ENCODE measurements at regions not wholly inside any gene's neighbourhood (a gene's known extent, or its start where the extent isn't known, plus 50 kb on each side); places are given as distances from the start of the nearest gene placed in this dataset.

DNA sequence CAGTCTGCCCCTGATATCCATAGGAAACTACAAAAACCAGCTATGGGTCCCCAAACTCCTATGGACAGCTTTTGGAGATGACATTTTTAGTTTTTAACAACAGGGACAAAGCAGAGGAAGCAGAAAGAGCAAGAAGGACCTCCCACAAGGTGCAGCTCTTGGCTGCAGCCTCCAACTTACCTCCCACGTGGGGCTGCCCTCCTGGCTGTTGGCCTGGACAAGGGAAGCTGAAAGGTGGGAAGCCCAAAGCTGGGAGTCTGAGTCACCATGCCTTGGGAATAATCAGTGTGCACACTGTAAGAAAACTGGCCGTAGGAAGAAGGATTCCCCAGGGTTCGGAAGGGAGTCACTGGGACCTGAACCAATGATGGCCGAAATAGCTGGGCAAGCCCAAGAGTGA lies 51.8 kb upstream of the PAX1 start:
- no peak for DNase-seq

GRCh38 chr20:21643417-21643816 lies 62.0 kb upstream of the PAX1 start:
- no peak for DNase-seq

- peak; percentile 67 for DNase-seq
Measured at GRCh38 chr20:21640556-21640955, 64.9 kb upstream of the PAX1 start.

DNA sequence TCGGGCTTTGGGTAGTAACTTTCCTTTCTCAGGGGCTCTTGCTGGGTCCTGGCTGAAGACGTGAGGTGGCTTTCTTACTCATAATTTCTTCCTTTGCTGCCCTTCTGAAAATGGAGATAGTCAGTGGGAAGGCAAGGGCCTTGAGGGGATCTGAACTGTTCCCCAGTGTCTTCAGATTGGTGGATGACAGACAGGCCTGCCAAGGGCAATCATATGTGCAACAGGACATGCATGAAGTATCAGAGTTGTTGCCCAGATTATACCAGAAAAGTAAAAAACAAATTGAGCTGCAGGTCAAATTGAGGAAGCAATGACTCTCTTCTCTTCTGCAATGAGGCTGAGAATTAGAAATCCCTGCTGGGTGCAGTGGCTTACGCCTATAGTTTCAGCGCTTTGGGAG lies 71.6 kb upstream of the PAX1 start:
- no peak for DNase-seq

GRCh38 chr20:21632735-21633053 lies 72.8 kb upstream of the PAX1 start:
- DNase-seq = no peak

DNA sequence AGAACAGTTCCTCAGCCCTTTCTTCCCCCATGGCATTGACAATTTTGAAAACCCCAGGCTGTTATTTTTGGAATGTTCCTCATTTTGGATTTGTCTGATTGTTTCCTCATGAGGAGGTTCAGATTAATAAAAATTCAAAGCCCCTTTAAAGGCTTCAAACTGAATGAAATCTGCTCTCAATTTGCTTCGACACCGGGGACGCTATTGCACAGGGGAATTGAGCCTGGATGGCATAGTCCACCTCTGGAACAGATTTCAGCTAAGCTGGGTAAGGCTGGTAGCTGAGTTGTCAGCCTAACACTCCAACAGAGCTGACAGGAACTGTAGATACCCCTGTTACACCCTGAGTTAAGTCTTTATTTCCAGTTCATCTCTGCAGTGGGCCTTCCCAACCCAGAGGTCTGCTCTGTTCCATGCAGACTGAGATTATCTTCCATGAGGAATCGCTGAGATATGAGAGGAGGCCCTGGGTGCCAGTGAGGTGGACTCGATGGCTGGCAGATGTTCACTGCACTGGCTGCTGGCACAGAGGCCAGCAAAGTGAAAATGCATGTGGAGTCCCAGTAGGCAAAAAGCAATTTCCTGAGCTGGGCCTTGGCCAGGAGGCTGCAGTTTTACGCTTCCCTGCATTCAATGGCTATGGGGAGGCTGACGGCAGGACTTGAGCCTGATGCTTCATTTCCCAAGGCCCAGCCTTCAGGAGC lies 73.3 kb upstream of the PAX1 start:
- no peak for DNase-seq

DNA sequence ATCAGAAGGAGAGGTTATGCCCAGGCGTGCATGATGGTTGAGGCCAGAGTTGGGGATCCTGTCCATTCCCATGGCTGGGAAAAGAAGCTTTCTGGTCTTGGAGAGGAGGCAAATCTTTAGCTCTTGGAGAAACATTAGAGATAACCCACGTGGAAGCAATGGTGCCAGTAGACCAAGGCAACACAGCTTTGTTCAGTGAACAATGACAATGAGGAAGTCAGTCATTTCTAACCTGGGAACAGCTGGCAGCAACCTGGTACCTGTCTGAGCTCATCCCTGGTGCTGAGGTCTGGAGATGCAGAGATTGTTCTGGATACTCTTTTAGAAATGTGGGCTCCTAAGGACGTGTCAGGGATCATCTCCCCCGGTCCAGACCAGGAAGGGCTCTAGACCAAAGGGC lies 76.7 kb upstream of the PAX1 start:
- no peak for DNase-seq

DNA sequence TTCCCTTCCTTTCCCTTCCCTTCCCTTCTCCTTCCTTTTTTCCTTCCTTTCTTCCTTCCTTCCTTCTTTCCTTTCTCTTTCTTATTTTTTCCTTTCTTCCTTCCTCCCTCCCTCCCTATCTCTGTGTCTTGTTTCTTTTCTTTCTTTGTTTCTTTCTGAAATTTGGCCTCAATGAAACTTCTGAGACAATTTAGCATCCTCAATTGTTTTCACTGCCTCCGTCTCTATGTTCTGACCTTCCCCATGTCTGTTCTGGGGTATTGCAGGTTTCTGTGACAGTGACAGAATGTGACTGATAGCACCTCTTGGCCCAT lies 81.7 kb upstream of the PAX1 start:
- no peak for DNase-seq

DNA sequence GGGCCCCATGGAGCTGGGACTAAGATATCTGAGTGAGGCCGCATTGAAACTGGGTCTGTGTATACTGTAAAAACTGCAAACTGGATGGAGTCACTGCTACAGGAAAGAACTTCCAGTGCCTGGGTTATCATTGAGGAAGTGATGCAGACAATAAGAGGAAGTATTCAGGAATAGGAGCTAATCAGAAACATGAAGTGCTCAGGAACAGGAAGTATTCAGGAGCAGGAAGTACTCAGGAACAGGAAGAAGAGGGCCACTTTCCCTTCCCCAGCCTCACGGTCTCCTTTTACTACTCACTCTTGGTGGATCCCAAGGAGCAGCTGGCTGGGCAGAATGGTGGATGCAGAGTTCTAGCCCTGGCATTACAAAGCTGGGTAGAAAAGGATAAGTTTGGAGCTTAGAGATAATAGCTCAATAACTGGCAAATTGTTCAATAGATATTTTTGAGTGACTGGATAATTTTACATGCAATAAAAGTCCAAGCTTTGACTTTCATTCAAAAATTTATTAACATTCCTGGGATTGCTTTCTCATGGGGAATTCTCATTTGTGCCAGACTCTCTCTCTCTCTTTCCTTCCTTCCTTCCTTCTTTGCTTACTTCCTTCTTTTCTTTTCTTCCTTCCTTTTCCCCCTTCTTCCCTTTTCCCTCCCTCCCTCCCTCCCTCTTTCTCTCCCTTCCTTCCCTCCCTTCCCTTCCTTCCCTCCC lies 82.2 kb upstream of the PAX1 start:
- DNase-seq = no peak

GRCh38 chr20:21622097-21622857 lies 83.2 kb upstream of the PAX1 start:
- DNase-seq = no peak

DNA sequence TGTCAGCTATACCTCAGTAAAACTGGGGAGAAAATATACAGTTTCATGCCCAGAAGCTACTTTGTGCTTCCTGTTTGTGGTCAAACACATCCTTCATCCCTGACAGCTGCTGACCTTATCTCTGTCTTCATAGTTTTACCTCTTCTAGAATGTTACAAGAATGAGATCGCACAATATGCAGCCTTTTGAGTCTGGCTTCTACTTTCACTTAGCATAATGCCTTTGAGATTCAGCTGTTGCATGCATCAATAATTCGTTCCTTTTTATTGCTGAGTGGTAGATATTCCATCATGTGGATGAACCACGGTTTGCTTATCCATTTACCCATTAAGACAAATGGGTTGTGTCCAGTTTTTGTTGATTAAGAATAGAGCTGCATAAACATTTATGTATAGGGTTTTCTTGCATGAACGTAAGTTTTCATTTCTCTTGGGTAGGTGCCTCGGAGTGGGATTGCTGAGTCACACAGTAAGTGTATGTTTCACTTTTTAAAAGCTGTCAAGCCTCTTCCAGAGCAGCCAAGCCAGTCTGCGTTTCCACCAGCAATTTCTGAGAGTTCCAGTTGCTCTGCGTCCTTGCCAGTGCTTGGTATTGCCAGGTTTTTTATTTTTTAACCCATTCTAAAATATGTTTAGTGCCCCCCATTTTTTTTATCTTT lies 86.6 kb upstream of the PAX1 start:
- DNase-seq = no peak

DNA sequence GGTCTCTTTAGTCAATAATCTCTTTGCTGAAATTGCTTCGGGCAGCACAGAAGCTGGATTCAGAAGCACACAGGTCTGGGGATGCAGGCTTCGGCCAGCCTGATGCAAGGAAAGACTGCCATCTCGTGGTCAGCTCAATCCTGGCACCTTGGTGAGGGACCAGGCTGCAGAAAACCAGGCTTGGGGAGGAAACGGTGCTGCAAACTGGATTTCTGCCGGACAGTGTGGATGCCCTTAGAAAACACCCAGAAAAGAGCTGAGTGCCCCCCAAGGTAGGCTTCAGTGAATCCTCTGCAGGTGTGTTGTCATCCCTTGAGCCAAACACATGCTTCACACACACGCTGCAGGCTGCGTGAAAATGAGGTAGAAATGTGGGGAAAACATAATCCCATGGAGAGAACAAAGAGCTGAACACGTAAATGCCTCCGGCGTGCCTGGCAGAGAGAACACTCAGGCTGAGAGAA lies 89.8 kb upstream of the PAX1 start:
- DNase-seq = peak; percentile 85

GRCh38 chr20:21614980-21615379 lies 90.5 kb upstream of the PAX1 start:
- no peak for DNase-seq

DNA sequence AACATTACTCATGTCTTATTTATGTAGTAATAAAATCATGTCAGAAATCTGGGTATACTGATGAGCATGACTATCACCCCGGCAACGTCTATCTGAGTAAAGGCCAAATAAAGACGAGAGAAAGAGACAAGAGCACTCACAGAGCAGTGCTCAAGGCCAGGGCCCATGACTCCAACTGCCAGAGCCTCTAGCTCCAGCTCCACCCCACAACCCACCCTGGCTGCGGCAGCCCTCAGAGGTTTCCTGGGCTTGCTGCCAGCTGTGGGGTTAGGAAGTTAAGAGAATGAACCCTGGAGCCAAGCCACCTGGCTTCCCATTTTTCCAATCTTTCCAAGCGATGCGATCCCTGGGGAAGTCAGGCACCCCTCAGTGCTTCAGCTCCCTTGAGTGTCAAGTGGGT lies 92.0 kb upstream of the PAX1 start:
- peak; percentile 91 for DNase-seq

DNA sequence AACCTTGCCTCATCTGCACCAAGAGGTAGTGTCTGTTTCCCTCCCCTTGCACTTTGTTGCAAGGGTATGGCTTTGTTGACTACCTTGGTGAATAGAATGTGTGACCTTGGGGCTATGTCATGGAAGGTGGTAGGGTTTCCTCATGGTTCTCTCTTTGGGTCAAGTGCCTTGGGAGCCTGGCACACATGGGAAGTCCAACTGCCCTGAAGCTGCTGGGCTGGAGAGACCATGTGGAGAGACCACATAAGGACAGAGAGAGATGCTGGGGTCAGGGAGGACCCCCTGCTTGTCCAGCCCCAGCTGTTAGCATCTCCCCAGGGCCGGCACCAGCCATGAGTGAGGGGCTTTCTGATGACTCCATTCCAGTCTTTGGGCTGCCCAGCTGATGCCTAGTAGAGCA lies 95.5 kb upstream of the PAX1 start:
- DNase-seq = no peak

GRCh38 chr20:21609221-21609620 lies 95.4 kb upstream of the NKX2-2 start:
- no peak for DNase-seq

DNA sequence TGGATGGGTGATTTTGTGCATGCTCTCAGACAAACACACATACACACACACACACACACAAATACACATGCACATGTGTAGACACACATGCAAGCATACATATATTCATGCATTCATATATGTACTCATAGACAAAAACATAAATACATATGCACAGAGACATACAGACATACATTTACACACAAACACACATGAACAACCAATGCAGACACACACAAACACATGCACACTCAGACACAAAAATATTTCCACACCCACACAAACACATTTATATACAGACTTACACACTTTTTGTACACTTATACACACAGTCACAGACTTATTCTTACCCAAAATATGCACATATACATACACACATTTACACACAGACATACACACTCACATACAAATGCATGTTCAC lies 94.9 kb upstream of the NKX2-2 start:
- DNase-seq = no peak

DNA sequence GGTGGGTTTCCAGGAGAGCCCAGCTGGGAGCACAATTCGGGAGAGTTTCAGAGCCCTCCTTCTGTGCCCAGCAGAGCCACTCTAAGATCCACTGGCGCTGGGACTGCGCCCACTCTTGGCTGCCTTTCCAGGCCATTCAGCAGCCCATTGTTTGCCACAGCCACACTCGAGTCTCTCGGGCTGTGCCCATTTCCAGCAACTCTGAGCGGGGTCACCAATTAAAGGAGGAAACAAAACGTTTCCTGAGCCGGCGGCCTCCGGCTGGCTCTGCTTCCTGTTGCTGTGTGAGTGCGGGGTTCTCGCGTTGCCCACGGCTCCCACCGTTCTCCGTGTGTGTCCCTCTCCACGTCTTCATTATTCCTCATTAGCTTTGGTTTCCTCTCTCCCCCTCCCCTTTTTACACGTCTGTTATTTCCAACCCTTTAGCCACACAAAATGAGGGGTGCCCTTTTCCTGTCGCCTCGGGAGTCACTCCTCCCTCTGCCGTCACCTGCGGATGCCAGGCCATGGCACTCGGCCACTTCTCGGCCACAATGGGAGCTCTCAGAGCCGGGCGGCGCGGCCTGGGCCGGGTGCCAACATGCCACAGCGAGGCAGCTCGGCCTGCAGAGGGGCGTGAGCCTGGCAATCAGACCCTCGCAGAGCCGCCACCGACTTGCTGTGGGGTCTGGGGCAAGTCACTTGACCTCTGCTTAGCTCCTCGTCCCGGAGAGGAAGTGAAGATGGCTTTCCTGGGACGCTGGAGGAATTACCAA lies 94.3 kb upstream of the NKX2-2 start:
- peak; percentile 93 for DNase-seq

- DNase-seq = no peak
Measured at GRCh38 chr20:21601799-21602198, 87.9 kb upstream of the NKX2-2 start.

DNA sequence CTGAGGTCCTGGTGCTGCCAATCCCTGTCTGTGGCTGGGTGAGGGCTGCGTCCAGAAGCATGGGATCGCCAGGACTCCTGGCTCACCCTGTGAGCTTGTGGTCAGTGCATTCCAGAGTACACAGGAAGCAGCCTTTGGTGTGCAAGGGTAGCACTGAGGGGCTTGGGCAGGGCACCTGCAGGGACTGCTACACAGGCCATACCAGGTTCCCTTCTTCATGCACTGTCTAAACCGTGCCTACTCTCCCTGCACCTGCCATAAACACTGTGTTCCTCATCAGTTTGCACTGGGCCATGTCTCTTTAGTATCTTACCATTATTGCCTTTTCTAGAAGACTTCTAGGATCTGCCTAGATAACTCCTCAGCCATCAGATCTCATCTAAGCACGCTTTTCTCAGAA lies 72.8 kb upstream of the NKX2-2 start:
- DNase-seq = no peak

GRCh38 chr20:21583486-21584168 lies 69.8 kb upstream of the NKX2-2 start:
- DNase-seq = peak; percentile 93

GRCh38 chr20:21577551-21577950 lies 63.7 kb upstream of the NKX2-2 start:
- DNase-seq = no peak

Measured in COR-L47 (cell line).